Mesenchymal stem cell (in vitro differentiated cells and primary cell): ENCODE measurements at regions not wholly inside any gene's neighbourhood (a gene's known extent, or its start where the extent isn't known, plus 50 kb on each side); places are given as distances from the start of the nearest gene placed in this dataset.

Experiments used
- DNase-seq: peaks from one replicate; pipeline ENCODE4 v3.0.0-alpha.2; 2013
- H2AFZ ChIP-seq: one replicate; pipeline ENCODE4 v1.6.1; 2013; ENCODE audit warnings: low read depth, mild to moderate bottlenecking, control low read depth, inconsistent platforms, low read length, moderate library complexity
- H2AK5ac ChIP-seq: 2 replicates; pipeline ENCODE4 v1.6.1; 2013; ENCODE audit warnings: low read length, moderate library complexity, mild to moderate bottlenecking, inconsistent platforms; ENCODE audit not compliant: severe bottlenecking
- H2BK120ac ChIP-seq: one replicate; pipeline ENCODE4 v1.6.1; 2013; ENCODE audit warnings: low read depth, mild to moderate bottlenecking, inconsistent platforms, low read length, moderate library complexity
- H2BK12ac ChIP-seq, 2 experiments: one replicate each; pipeline ENCODE4 v1.6.1; 2013; ENCODE audit warnings: inconsistent platforms in 2 of 2, low read length in 2 of 2, mild to moderate bottlenecking in 2 of 2, moderate library complexity in 2 of 2, control low read depth in 1 of 2
- H2BK15ac ChIP-seq: one replicate; pipeline ENCODE4 v1.6.1; 2013; ENCODE audit warnings: mild to moderate bottlenecking, low read depth, inconsistent platforms; ENCODE audit not compliant: poor library complexity, severe bottlenecking
- H2BK5ac ChIP-seq: 2 replicates; pipeline ENCODE4 v1.6.1; 2013; ENCODE audit warnings: low read depth, mild to moderate bottlenecking, low read length, control low read depth, inconsistent platforms; ENCODE audit not compliant: poor library complexity, severe bottlenecking
- H3K14ac ChIP-seq, 2 experiments: one replicate each; pipeline ENCODE4 v1.6.1; 2013; ENCODE audit warnings: inconsistent platforms in 2 of 2, low read length in 2 of 2, control low read depth in 1 of 2, mild to moderate bottlenecking in 1 of 2, moderate library complexity in 1 of 2
- H3K18ac ChIP-seq, 2 experiments: one replicate each; pipeline ENCODE4 v1.6.1; 2013; ENCODE audit warnings: inconsistent platforms in 2 of 2, low read length in 2 of 2, control low read depth in 1 of 2, low read depth in 1 of 2, mild to moderate bottlenecking in 1 of 2
- H3K23ac ChIP-seq, 2 experiments: one replicate each; pipeline ENCODE4 v1.6.1; 2013; ENCODE audit warnings: inconsistent platforms in 2 of 2, low read length in 2 of 2, mild to moderate bottlenecking in 2 of 2, moderate library complexity in 2 of 2, control low read depth in 1 of 2
- H3K27ac ChIP-seq: 2 replicates; pipeline ENCODE4 v1.5.1; 2013; ENCODE audit warnings: mild to moderate bottlenecking, moderate library complexity, low read length, control low read depth, inconsistent platforms; ENCODE audit not compliant: poor library complexity, severe bottlenecking
- H3K27me3 ChIP-seq, 2 experiments: 2 replicates each; pipeline versions ENCODE4 v1.6.1 to v1.7.0; 2013; ENCODE audit warnings: low read length in 2 of 2, mild to moderate bottlenecking in 2 of 2, moderate library complexity in 2 of 2, control low read depth in 1 of 2, inconsistent platforms in 1 of 2; ENCODE audit not compliant: control insufficient read depth in 1 of 2, insufficient read depth in 1 of 2
- H3K36me3 ChIP-seq, 2 experiments: 2 replicates each; pipeline versions ENCODE4 v1.6.1 to v1.7.0; 2013; ENCODE audit warnings: low read length in 2 of 2, control low read depth in 1 of 2, inconsistent platforms in 1 of 2, low read depth in 1 of 2, mild to moderate bottlenecking in 1 of 2; ENCODE audit not compliant: insufficient read depth in 2 of 2, control insufficient read depth in 1 of 2
- H3K4ac ChIP-seq, 2 experiments: one replicate each; pipeline ENCODE4 v1.6.1; 2013; ENCODE audit warnings: inconsistent platforms in 2 of 2, low read length in 2 of 2, mild to moderate bottlenecking in 2 of 2, moderate library complexity in 2 of 2, control low read depth in 1 of 2, low read depth in 1 of 2
- H3K4me1 ChIP-seq: 2 replicates; pipeline ENCODE4 v1.6.1; 2013; ENCODE audit warnings: low read depth, low read length, control low read depth; ENCODE audit not compliant: control insufficient read depth, insufficient read depth
- H3K4me2 ChIP-seq: 2 replicates; pipeline ENCODE4 v1.6.1; 2013; ENCODE audit warnings: low read length, mild to moderate bottlenecking, inconsistent platforms; ENCODE audit not compliant: poor library complexity, severe bottlenecking
- H3K4me3 ChIP-seq, 2 experiments: 2 replicates each; pipeline versions ENCODE4 v1.5.1 to v1.7.0; 2013; ENCODE audit warnings: low read length in 2 of 2, mild to moderate bottlenecking in 2 of 2, control low read depth in 1 of 2, low read depth in 1 of 2; ENCODE audit not compliant: insufficient read depth in 1 of 2
- H3K79me1 ChIP-seq: replicated peaks from 2 replicates; pipeline ENCODE4 v1.6.1; 2013; ENCODE audit warnings: mild to moderate bottlenecking, control low read depth, low read length, inconsistent platforms; ENCODE audit not compliant: poor library complexity, severe bottlenecking
- H3K9ac ChIP-seq: 2 replicates; pipeline ENCODE4 v1.7.0; 2013; ENCODE audit warnings: mild to moderate bottlenecking, low read length, moderate library complexity
- H3K9me3 ChIP-seq: 2 replicates; pipeline ENCODE4 v1.7.0; 2013; ENCODE audit warnings: mild to moderate bottlenecking, low read length; ENCODE audit not compliant: control insufficient read depth
- H4K8ac ChIP-seq: one replicate; pipeline ENCODE4 v1.6.1; 2013; ENCODE audit warnings: inconsistent platforms, mild to moderate bottlenecking, low read length, moderate library complexity
- H4K91ac ChIP-seq: one replicate; pipeline ENCODE4 v1.6.1; 2013; ENCODE audit warnings: mild to moderate bottlenecking, low read length, inconsistent platforms
- whole genome bisulfite sequencing: methylation state at CpG from one replicate; pipeline ENCODE4 v1.1.7; 2013; ENCODE audit warnings: mixed read lengths; 5-methylcytosine and 5-hydroxymethylcytosine counted together

GRCh38 chr13:55219538-55219937 lies 1921.2 kb upstream of the PRR20A start:
- no peak overlapping the region for H4K91ac ChIP-seq
- H3K36me3 ChIP-seq = no peaks in the 10 kb centered on the region
- H2BK15ac ChIP-seq = no peak overlapping the region
- 100% methylated on average over 1 of the region's 1 CpG for WGBS
- no peak overlapping the region for H2BK5ac ChIP-seq
- no peak overlapping the region for H3K23ac ChIP-seq
- no peaks in the 10 kb centered on the region for H3K79me1 ChIP-seq
- no peaks in the 10 kb centered on the region for H3K27me3 ChIP-seq
- DNase-seq = no peak
- no peak overlapping the region for H2AFZ ChIP-seq
- H3K4me2 ChIP-seq = no peak overlapping the region
- no peak overlapping the region for H3K18ac ChIP-seq
- no peak overlapping the region for H2AK5ac ChIP-seq
- no peak overlapping the region for H3K4me3 ChIP-seq
- no peak overlapping the region for H2BK12ac ChIP-seq
- no peak overlapping the region for H3K4ac ChIP-seq
- no peak overlapping the region for H3K14ac ChIP-seq
- no peak overlapping the region for H4K8ac ChIP-seq
- no peaks in the 10 kb centered on the region for H3K4me1 ChIP-seq
- H2BK120ac ChIP-seq = no peak overlapping the region
- H3K27ac ChIP-seq = no peak overlapping the region
- peaks cover 4% of the 10 kb centered on the region for H3K9me3 ChIP-seq
- no peak overlapping the region for H3K9ac ChIP-seq

DNA sequence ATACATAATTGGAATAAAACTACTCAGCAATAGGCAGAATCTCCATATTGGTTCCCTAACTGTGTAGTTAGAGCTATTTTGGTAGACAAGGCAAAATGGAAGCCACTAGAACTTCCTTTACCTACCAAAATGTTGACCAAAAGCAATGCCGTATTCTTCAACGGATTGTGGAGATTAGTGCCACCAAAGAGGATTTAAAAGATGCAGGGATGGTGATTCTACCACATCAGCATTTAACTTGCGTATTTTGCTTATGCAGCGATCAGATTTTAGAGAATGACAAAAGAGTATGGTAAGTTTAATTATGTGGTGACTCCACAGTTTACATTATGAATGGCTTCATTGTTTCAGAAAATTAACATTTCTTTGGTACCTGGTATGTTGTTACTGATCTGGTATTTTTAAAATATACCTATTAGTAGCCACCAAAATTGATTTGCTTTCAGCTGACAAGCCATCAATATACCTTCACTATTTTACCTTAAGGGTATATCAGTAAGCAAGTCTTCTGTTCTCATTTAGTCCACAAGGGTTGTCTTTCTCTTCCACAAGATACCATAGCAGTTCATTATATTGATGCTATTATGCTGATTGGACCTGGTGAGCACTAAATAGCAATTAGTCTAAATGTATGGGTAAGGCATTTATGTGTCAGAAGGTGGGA lies 1910.7 kb upstream of the PRR20A start:
- Histone ChIP-seq H3K9ac (no peak overlapping the region), H3K4ac (no peak overlapping the region), H3K4me1 (no peaks in the 10 kb centered on the region), H4K8ac (no peak overlapping the region), H3K36me3 (no peaks in the 10 kb centered on the region), H2AFZ (no peak overlapping the region), H3K27ac (no peak overlapping the region), H3K27me3 (no peaks in the 10 kb centered on the region), H3K18ac (no peak overlapping the region), H3K4me2 (no peak overlapping the region), H2BK12ac (no peak overlapping the region), H2BK5ac (no peak overlapping the region), H3K79me1 (no peaks in the 10 kb centered on the region), H2BK15ac (no peak overlapping the region), H3K14ac (no peak overlapping the region), H3K23ac (no peak overlapping the region), H3K9me3 (peaks cover 18% of the 10 kb centered on the region), H3K4me3 (no peak overlapping the region), H2AK5ac (no peak overlapping the region), H2BK120ac (no peak overlapping the region), H4K91ac (no peak overlapping the region)
- no peak for DNase-seq
- WGBS = 58% methylated on average over 4 of the region's 4 CpGs

- Histone ChIP-seq H3K18ac (no peak overlapping the region), H3K27ac (no peak overlapping the region), H2BK12ac (no peak overlapping the region), H2BK5ac (no peak overlapping the region), H2BK15ac (no peak overlapping the region), H3K14ac (no peak overlapping the region), H3K36me3 (no peaks in the 10 kb centered on the region), H3K23ac (no peak overlapping the region), H3K4me3 (no peak overlapping the region), H3K79me1 (no peaks in the 10 kb centered on the region), H2BK120ac (no peak overlapping the region), H3K4me1 (no peaks in the 10 kb centered on the region), H3K27me3 (no peaks in the 10 kb centered on the region), H3K4ac (no peak overlapping the region), H2AFZ (no peak overlapping the region), H3K9me3 (peaks cover 18% of the 10 kb centered on the region), H4K91ac (no peak overlapping the region), H2AK5ac (no peak overlapping the region), H3K9ac (no peak overlapping the region), H4K8ac (no peak overlapping the region), H3K4me2 (no peak overlapping the region)
- DNase-seq = no peak
- 92% methylated on average over 2 of the region's 3 CpGs for WGBS
Observed at GRCh38 chr13:55230570-55230908, 1910.2 kb upstream of the PRR20A start.

GRCh38 chr13:55234311-55234710 lies 1906.4 kb upstream of the PRR20A start:
- no peaks in the 10 kb centered on the region for H3K36me3 ChIP-seq
- H2AK5ac ChIP-seq = no peak overlapping the region
- H2AFZ ChIP-seq = no peak overlapping the region
- H3K9me3 ChIP-seq = peaks cover 10% of the 10 kb centered on the region
- H2BK12ac ChIP-seq = no peak overlapping the region
- H4K91ac ChIP-seq = no peak overlapping the region
- H2BK15ac ChIP-seq = no peak overlapping the region
- H3K9ac ChIP-seq = no peak overlapping the region
- DNase-seq = no peak
- H3K23ac ChIP-seq = no peak overlapping the region
- WGBS = 100% methylated on average over 2 of the region's 5 CpGs
- no peaks in the 10 kb centered on the region for H3K4me1 ChIP-seq
- no peak overlapping the region for H3K4me3 ChIP-seq
- H3K14ac ChIP-seq = no peak overlapping the region
- H4K8ac ChIP-seq = no peak overlapping the region
- no peaks in the 10 kb centered on the region for H3K27me3 ChIP-seq
- H3K79me1 ChIP-seq = no peaks in the 10 kb centered on the region
- H3K4me2 ChIP-seq = no peak overlapping the region
- no peak overlapping the region for H3K27ac ChIP-seq
- H3K18ac ChIP-seq = no peak overlapping the region
- H3K4ac ChIP-seq = no peak overlapping the region
- no peak overlapping the region for H2BK5ac ChIP-seq
- H2BK120ac ChIP-seq = no peak overlapping the region
